22Rv1 (cell line): ENCODE measurements at regions not wholly inside any gene's neighbourhood (a gene's known extent, or its start where the extent isn't known, plus 50 kb on each side); places are given as distances from the start of the nearest gene placed in this dataset.
"Not testable (repeated sequence)": the region's sequence is repeated elsewhere in the genome, so short reads cannot be mapped to it uniquely, and the experiment has no call there.

Source experiments
- H3K27ac ChIP-seq: fragments of 450-650 bp; 2 replicates; pipeline ENCODE4 v1.5.1; 2017
- CTCF ChIP-seq: fragments of 450-650 bp; IDR thresholded peaks from 2 replicates; pipeline ENCODE4 v1.5.1; 2017; ENCODE audit warnings: mild to moderate bottlenecking
- ZFX ChIP-seq: fragments of 450-650 bp; IDR thresholded peaks from 2 replicates; pipeline ENCODE4 v1.6.1; 2017; ENCODE audit warnings: antibody characterized with exemption, borderline replicate concordance

GRCh38 chr6:134619077-134619476, 301.2 kb upstream of the SGK1 start:
- H3K27ac ChIP-seq, result no peak overlapping the region
- TF ChIP-seq CTCF (no peak), ZFX (no peak)

GRCh38 chr6:134614606-134615485, 296.9 kb upstream of the SGK1 start:
- no peak overlapping the region for H3K27ac ChIP-seq
- no peak for TF ChIP-seq ZFX
- no peak for TF ChIP-seq CTCF

- H3K27ac ChIP-seq, result not testable (repeated sequence)
These were observed 294.2 kb upstream of the SGK1 start for GRCh38 chr6:134612128-134612527.

- H3K27ac ChIP-seq, result no peak overlapping the region
- TF ChIP-seq CTCF (no peak), ZFX (no peak)
These were observed 292.5 kb upstream of the SGK1 start for GRCh38 chr6:134610411-134610810.

GRCh38 chr6:134609716-134610261, 291.9 kb upstream of the SGK1 start:
- no peak for TF ChIP-seq CTCF
- no peak for TF ChIP-seq ZFX
- H3K27ac ChIP-seq, result no peak overlapping the region

GRCh38 chr6:134607411-134607810, 289.5 kb upstream of the SGK1 start:
- TF ChIP-seq CTCF (no peak), ZFX (no peak)
- H3K27ac ChIP-seq, result no peak overlapping the region

- no peak overlapping the region for H3K27ac ChIP-seq
- no peak for TF ChIP-seq ZFX
- no peak for TF ChIP-seq CTCF
These were observed 287.1 kb upstream of the SGK1 start for GRCh38 chr6:134605034-134605433.
